HEK293 (cell line): ENCODE measurements at regions not wholly inside any gene's neighbourhood (a gene's known extent, or its start where the extent isn't known, plus 50 kb on each side); places are given as distances from the start of the nearest gene placed in this dataset.

Source experiments
- CTCF ChIA-PET: fragments of 350-600 bp; formaldehyde crosslinking; extraction: SDS; loops from one replicate; lab custom pipeline; 2021; ENCODE audit warnings: antibody characterized with exemption; lab: Yijun Ruan, JAX
- POLR2A ChIA-PET: fragments of 300-600 bp; formaldehyde crosslinking; extraction: SDS; loops from one replicate; lab custom pipeline; 2020; ENCODE audit warnings: antibody characterized with exemption, inconsistent platforms; lab: Yijun Ruan, JAX
- H3K27ac ChIP-seq: fragments of 200-500 bp; sonication (Bioruptor generic); 2 replicates; pipeline ENCODE4 v1.5.1; 2014; ENCODE audit warnings: low read depth, low read length, control low read depth, inconsistent platforms; ENCODE audit errors: extremely low read depth
- H3K36me3 ChIP-seq, 2 experiments: fragments of 200-500 bp in 1 of 2; sonication (Bioruptor generic) in 1 of 2; 1 replicate in 1 of 2; 2 replicates in 1 of 2; pipeline ENCODE4 v1.5.1; 2014 to 2017; ENCODE audit warnings: inconsistent platforms in 2 of 2, low read length in 2 of 2; ENCODE audit not compliant: control insufficient read depth in 2 of 2, insufficient read depth in 1 of 2
- H3K4me1 ChIP-seq: fragments of 200-500 bp; sonication (Bioruptor generic); 2 replicates; pipeline ENCODE4 v1.5.1; 2014; ENCODE audit warnings: mild to moderate bottlenecking, low read length, inconsistent platforms; ENCODE audit not compliant: control insufficient read depth, insufficient read depth
- H3K4me3 ChIP-seq: 2 replicates; pipeline ENCODE4 v1.5.1; 2011; ENCODE audit warnings: low read depth, mild to moderate bottlenecking, control low read depth, low read length, moderate library complexity
- H3K9me3 ChIP-seq: fragments of 200-500 bp; sonication (Bioruptor generic); 2 replicates; pipeline ENCODE4 v1.5.1; 2014; ENCODE audit warnings: low read depth, low read length, inconsistent platforms; ENCODE audit not compliant: control insufficient read depth, insufficient read depth
- BCL6B ChIP-seq: fragments of 450-650 bp; formaldehyde crosslinking; IDR thresholded peaks from 2 replicates; pipeline ENCODE4 v1.5.1; 2017; ENCODE audit warnings: missing biosample characterization, missing genetic modification characterization
- OVOL3 ChIP-seq: fragments of 450-650 bp; formaldehyde crosslinking; IDR thresholded peaks from 2 replicates; pipeline ENCODE4 v1.5.1; 2016; ENCODE audit warnings: missing biosample characterization, missing genetic modification characterization
- TSHZ1 ChIP-seq: fragments of 450-650 bp; formaldehyde crosslinking; IDR thresholded peaks from 2 replicates; pipeline ENCODE4 v1.5.1; 2016; ENCODE audit warnings: missing biosample characterization, missing genetic modification characterization, borderline replicate concordance
- ZBTB11 ChIP-seq: fragments of 450-650 bp; formaldehyde crosslinking; conservative IDR thresholded peaks from 2 replicates; pipeline ENCODE4 v1.5.1; 2016; ENCODE audit warnings: low read depth, missing biosample characterization, missing genetic modification characterization
- ZBTB8A ChIP-seq: fragments of 450-650 bp; formaldehyde crosslinking; IDR thresholded peaks from 2 replicates; pipeline ENCODE4 v1.5.1; 2016; ENCODE audit warnings: missing biosample characterization, missing genetic modification characterization
- ZNF19 ChIP-seq: fragments of 450-650 bp; formaldehyde crosslinking; IDR thresholded peaks from 2 replicates; pipeline ENCODE4; 2016; ENCODE audit warnings: missing biosample characterization, missing genetic modification characterization, low read depth
- ZNF335 ChIP-seq: fragments of 450-650 bp; formaldehyde crosslinking; conservative IDR thresholded peaks from 2 replicates; pipeline ENCODE4 v1.5.1; 2016; ENCODE audit warnings: missing biosample characterization, missing genetic modification characterization
- ZNF654 ChIP-seq: fragments of 450-650 bp; formaldehyde crosslinking; IDR thresholded peaks from 2 replicates; pipeline ENCODE4 v1.5.1; 2016; ENCODE audit warnings: low read depth, missing biosample characterization, missing genetic modification characterization
- ZSCAN30 ChIP-seq: fragments of 450-650 bp; IDR thresholded peaks from 2 replicates; pipeline ENCODE4 v1.5.1; 2018; ENCODE audit warnings: missing biosample characterization, mild to moderate bottlenecking, missing genetic modification characterization, moderate library complexity
- TF ChIP-seq, protein P1 (sequence below): fragments of 450-650 bp; formaldehyde crosslinking; IDR thresholded peaks from 2 replicates; pipeline ENCODE4 v1.5.1; 2016; ENCODE audit warnings: missing biosample characterization, missing genetic modification characterization

- no peak for TF ChIP-seq BCL6B (tag by site-specific recombination)
Measured at GRCh38 chr1:170226767-170227166, 81.0 kb downstream of the NTMT2 start (continued).

DNA sequence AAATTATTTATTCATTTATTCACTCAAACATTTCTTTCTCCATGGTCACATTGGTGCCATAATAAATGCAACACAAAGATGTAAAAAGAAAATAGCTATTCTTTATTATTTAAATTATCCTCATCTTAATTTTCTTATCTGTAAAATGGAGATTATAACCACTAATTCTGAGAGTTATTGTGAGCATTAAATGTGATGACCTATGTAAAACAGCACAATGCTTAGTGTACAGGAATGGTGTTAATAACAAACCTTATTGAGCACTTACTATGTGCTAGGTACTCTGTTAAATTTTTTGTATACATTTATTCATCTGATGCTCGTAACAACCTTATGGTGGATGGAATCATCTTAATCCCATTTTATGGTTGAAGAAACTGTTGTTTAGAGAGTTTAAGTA lies 84.6 kb downstream of the NTMT2 start:
- POLR2A ChIA-PET, result no interaction called here
- no peak overlapping the region for H3K27ac ChIP-seq
- TF ChIP-seq ZNF654 (tag by site-specific recombination) (no peak), ZBTB8A (tag by site-specific recombination) (no peak), ZNF19 (tag by site-specific recombination) (no peak), ZBTB11 (tag by site-specific recombination) (no peak)
- TF ChIP-seq, protein P1, sequence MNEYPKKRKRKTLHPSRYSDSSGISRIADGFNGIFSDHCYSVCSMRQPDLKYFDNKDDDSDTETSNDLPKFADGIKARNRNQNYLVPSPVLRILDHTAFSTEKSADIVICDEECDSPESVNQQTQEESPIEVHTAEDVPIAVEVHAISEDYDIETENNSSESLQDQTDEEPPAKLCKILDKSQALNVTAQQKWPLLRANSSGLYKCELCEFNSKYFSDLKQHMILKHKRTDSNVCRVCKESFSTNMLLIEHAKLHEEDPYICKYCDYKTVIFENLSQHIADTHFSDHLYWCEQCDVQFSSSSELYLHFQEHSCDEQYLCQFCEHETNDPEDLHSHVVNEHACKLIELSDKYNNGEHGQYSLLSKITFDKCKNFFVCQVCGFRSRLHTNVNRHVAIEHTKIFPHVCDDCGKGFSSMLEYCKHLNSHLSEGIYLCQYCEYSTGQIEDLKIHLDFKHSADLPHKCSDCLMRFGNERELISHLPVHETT (tag by site-specific recombination), result no peak
- TF ChIP-seq, all 188 proteins: peak for 0
- no peaks in the 10 kb centered on the region for H3K4me1 ChIP-seq
- no peaks in the 10 kb centered on the region for H3K36me3 ChIP-seq
- H3K4me3 ChIP-seq, result no peak overlapping the region
- CTCF ChIA-PET, result no interaction called here
- H3K9me3 ChIP-seq, result no peaks in the 10 kb centered on the region

DNA sequence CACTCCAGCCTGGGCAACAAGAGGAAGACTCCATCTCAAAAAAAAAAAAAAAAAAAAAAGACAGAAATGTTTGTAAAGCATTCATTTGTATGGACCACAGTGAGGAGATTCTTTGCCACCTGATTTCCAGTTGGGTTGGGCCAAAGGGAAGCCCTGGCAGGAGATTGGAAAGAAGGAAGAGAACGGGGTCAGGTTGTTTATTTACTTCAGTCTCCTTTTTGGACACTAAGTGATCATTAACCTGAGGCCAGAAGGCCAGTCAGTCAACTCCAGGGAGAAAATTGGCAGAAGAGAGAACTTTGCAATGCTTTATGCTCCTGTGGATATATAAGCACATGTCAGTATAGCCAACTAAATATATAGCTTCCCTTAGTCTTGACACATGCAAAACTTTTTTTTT lies 85.9 kb downstream of the NTMT2 start:
- TF ChIP-seq ZNF335 (tag by site-specific recombination), result no peak
- TF ChIP-seq TSHZ1, result no peak
- TF ChIP-seq ZSCAN30 (tag by site-specific recombination), result no peak
- no peak for TF ChIP-seq OVOL3 (tag by site-specific recombination)
- Histone ChIP-seq H3K27ac (no peak overlapping the region), H3K36me3 (no peaks in the 10 kb centered on the region), H3K4me3 (no peak overlapping the region), H3K9me3 (no peaks in the 10 kb centered on the region), H3K4me1 (no peaks in the 10 kb centered on the region)
- ChIA-PET CTCF (no interaction called here), POLR2A (no interaction called here)
